Activated effector memory CD4-positive, alpha-beta T cell treated with anti-CD3 and anti-CD28 coated beads, Interleukin-2, amount 50 U/mL, for 16 hours (primary cell): ENCODE measurements at regions not wholly inside any gene's neighbourhood (a gene's known extent, or its start where the extent isn't known, plus 50 kb on each side); places are given as distances from the start of the nearest gene placed in this dataset.
"Not testable (repeated sequence)": the region's sequence is repeated elsewhere in the genome, so short reads cannot be mapped to it uniquely, and the experiment has no call there.

Source experiments
- DNase-seq: peaks from one replicate; pipeline ENCODE4 v3.0.0-alpha.2; 2020

- DNase-seq, result no peak
Observed at GRCh38 chr2:235414422-235414821, 79.4 kb upstream of the AGAP1 start.

- DNase-seq, result no peak
Observed at GRCh38 chr2:235416858-235417499, 76.9 kb upstream of the AGAP1 start.

DNA sequence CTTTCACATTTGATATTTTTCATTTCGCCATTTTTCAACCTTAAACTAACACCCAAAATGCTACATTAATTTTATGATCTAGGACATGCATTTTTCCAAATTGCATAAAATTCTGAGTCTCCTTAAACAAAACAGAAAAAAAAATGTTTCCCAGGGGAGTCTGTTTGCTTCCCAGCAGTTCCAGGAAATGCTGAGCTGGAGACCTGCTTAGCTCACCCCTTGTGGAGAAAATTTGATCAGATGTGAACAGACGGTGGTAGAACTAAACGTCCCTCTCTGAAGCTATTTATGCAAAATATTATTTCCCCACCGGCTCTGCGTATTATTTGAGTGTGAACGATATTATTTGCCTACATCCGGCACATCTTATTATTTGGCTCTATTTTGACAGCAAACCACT, 74.9 kb upstream of the AGAP1 start:
- DNase-seq, result no peak

GRCh38 chr2:235419996-235420395, 73.8 kb upstream of the AGAP1 start:
- no peak for DNase-seq

GRCh38 chr2:235421618-235422017, 72.2 kb upstream of the AGAP1 start:
- no peak for DNase-seq

DNA sequence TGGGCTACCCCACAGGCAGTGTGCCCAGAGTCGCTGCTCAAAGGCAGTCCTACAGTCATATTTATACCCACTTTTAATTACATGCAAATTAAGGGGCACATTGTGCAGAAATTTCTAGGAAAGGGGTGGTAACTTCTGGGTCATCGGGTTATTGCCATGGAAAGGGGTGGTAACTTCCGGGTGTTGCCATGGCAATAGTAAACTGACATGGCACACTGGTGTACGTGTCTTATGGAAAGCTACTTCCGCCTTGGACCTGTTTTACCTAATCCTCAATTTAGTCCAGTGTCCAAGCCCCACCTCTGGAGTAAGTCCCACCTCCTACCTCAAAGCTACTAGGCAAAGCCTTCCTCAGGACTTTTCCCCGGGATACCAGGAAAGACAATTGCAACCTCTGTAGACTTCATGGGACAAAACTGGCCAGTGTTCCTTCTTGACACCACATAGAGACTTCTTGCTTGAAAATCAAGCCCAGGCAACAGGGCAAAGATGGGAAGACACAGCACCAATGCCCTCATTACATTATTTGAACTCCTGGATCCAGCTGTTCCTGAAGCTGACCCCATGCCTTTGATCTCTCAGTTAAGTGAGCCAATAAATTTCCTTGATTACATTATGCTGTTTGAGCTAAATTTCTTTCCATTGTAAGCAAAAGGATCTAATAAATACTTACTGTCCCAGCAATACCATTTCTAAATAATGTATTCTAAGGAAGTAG, 63.3 kb upstream of the AGAP1 start:
- no peak for DNase-seq

- DNase-seq, result no peak
Observed at GRCh38 chr2:235432741-235433520, 60.9 kb upstream of the AGAP1 start.

GRCh38 chr2:235433860-235434259, 60.0 kb upstream of the AGAP1 start:
- DNase-seq, result no peak

- no peak for DNase-seq
Observed at GRCh38 chr2:235439959-235440662, 53.7 kb upstream of the AGAP1 start.

GRCh38 chr2:235443580-235443979, 50.3 kb upstream of the AGAP1 start:
- not testable (repeated sequence) for DNase-seq
